Ascending aorta (tissue), 2 donors: ENCODE measurements at regions not wholly inside any gene's neighbourhood (a gene's known extent, or its start where the extent isn't known, plus 50 kb on each side); places are given as distances from the start of the nearest gene placed in this dataset.
"Not testable (repeated sequence)": the region's sequence is repeated elsewhere in the genome, so short reads cannot be mapped to it uniquely, and the experiment has no call there.

Experiments
- DNase-seq, 2 donors: peaks; one replicate each; pipeline ENCODE4 v3.0.0-alpha.2; 2019; ENCODE audit warnings: low spot score in 2 of 2
- H3K27ac ChIP-seq, 2 donors: fragments of 200-600 bp; sonication (generic); one replicate each; pipeline ENCODE4 v1.5.1; 2016 to 2017; ENCODE audit warnings: mild to moderate bottlenecking in 1 of 2
- H3K27me3 ChIP-seq: fragments of 200-600 bp; sonication (generic); one replicate; pipeline ENCODE4 v1.5.1; 2017
- H3K36me3 ChIP-seq, 2 donors: fragments of 200-600 bp; sonication (generic); one replicate each; pipeline ENCODE4 v1.5.1; 2016
- H3K4me1 ChIP-seq, 2 donors: fragments of 200-600 bp; sonication (generic); one replicate each; pipeline ENCODE4 v1.5.1; 2016 to 2017; ENCODE audit warnings: mild to moderate bottlenecking in 1 of 2
- H3K4me3 ChIP-seq, 2 donors: fragments of 200-600 bp; sonication (generic); one replicate each; pipeline ENCODE4 v1.5.1; 2016 to 2017; ENCODE audit warnings: mild to moderate bottlenecking in 1 of 2
- H3K9me3 ChIP-seq, 2 donors: fragments of 200-600 bp; sonication (generic); one replicate each; pipeline ENCODE4 v1.5.1; 2016
- intact Hi-C: fragments of 100-400 bp; cut with DNase I; formaldehyde crosslinking; loops from one replicate; pipeline ENCODE4 v1.15.1; 2023
- TF ChIP-seq, protein P1 (sequence below), 3 experiments: fragments of 200-600 bp in 2 of 3; fragments of 450-650 bp in 1 of 3; sonication (generic) in 2 of 3; IDR thresholded peaks; one replicate each; pipeline ENCODE4 v1.5.1; 2016 to 2019; ENCODE audit warnings: antibody characterized with exemption in 3 of 3, mild to moderate bottlenecking in 1 of 3, moderate library complexity in 1 of 3

DNA sequence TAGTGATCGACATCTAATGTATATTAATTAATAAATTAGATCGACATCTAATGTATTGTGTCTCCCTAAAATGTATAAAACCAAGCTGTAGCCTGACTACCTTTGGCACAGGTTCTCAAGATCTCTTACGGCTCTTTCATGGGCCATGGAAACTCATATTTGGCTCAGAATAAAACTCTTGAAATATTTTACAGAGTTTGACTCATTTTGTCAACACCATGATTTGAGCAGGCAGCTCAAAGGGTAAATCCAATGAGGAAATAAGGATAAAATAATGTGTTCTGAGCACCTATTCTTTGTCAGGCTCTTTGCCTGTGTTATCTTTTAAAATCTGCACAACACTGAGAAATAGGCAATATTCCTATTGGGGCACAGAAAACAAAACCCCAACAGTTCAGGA, 223.4 kb upstream of the DUSP10 start:
- H3K36me3 ChIP-seq, result no peaks in the 10 kb centered on the region
- no peak overlapping the region for H3K27ac ChIP-seq
- H3K4me3 ChIP-seq, result no peak overlapping the region
- TF ChIP-seq, protein P1, sequence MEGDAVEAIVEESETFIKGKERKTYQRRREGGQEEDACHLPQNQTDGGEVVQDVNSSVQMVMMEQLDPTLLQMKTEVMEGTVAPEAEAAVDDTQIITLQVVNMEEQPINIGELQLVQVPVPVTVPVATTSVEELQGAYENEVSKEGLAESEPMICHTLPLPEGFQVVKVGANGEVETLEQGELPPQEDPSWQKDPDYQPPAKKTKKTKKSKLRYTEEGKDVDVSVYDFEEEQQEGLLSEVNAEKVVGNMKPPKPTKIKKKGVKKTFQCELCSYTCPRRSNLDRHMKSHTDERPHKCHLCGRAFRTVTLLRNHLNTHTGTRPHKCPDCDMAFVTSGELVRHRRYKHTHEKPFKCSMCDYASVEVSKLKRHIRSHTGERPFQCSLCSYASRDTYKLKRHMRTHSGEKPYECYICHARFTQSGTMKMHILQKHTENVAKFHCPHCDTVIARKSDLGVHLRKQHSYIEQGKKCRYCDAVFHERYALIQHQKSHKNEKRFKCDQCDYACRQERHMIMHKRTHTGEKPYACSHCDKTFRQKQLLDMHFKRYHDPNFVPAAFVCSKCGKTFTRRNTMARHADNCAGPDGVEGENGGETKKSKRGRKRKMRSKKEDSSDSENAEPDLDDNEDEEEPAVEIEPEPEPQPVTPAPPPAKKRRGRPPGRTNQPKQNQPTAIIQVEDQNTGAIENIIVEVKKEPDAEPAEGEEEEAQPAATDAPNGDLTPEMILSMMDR (IDR thresholded peaks at IDR 0.05), result no peak
- intact Hi-C loops, result no loop called here
- H3K9me3 ChIP-seq, result no peaks in the 10 kb centered on the region
- H3K4me1 ChIP-seq, result no peaks in the 10 kb centered on the region
- H3K27me3 ChIP-seq, result no peaks in the 10 kb centered on the region
- no peak for DNase-seq

DNA sequence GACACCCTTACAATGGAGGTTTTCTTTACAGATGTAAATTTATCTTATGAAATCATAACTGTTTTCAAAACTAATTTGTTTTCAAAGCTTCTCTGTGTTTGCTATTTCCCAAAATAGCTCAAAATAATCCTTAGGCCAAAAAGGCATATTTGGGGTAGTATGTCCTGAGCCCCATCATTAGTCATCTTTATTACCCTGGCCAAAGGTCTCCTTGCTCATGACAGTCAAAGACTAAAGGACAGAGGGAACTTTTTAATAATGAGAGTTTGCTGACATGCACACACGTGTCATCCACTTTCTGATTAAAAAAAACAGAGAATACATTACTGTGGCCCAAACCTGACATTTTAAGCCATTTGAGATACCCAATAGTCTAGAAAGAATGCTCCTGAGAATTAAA, 221.9 kb upstream of the DUSP10 start:
- TF ChIP-seq, protein P1 (IDR thresholded peaks at IDR 0.05), result no peak
- no peaks in the 10 kb centered on the region for H3K9me3 ChIP-seq
- no peaks in the 10 kb centered on the region for H3K4me1 ChIP-seq
- H3K4me3 ChIP-seq, result no peak overlapping the region
- no peaks in the 10 kb centered on the region for H3K27me3 ChIP-seq
- no peaks in the 10 kb centered on the region for H3K36me3 ChIP-seq
- intact Hi-C loops, result no loop called here
- DNase-seq, result no peak
- no peak overlapping the region for H3K27ac ChIP-seq

DNA sequence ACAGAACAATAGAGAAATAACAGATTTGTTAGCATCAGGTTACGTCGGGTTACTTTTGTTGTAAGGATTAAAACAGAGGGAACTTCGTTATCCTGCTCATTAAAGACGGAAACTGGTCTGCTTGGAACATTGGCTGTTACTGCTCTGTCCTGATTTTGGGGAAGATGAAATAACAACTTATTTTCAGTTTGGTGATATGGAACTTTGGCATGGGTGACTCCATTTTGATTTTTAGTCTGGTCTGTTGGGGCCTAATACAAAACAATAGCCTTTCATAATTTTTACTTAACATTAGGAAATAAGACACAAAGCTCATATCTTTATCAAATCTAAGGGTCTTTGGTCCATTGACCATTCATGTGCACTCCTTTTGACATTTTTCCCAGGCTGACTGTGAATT, 220.5 kb upstream of the DUSP10 start:
- intact Hi-C loops, result no loop called here
- Histone ChIP-seq H3K9me3 (no peaks in the 10 kb centered on the region), H3K36me3 (no peaks in the 10 kb centered on the region), H3K27me3 (no peaks in the 10 kb centered on the region), H3K27ac (no peak overlapping the region), H3K4me3 (no peak overlapping the region), H3K4me1 (no peaks in the 10 kb centered on the region)
- no peak for DNase-seq
- TF ChIP-seq, protein P1 (IDR thresholded peaks at IDR 0.05), result no peak

DNA sequence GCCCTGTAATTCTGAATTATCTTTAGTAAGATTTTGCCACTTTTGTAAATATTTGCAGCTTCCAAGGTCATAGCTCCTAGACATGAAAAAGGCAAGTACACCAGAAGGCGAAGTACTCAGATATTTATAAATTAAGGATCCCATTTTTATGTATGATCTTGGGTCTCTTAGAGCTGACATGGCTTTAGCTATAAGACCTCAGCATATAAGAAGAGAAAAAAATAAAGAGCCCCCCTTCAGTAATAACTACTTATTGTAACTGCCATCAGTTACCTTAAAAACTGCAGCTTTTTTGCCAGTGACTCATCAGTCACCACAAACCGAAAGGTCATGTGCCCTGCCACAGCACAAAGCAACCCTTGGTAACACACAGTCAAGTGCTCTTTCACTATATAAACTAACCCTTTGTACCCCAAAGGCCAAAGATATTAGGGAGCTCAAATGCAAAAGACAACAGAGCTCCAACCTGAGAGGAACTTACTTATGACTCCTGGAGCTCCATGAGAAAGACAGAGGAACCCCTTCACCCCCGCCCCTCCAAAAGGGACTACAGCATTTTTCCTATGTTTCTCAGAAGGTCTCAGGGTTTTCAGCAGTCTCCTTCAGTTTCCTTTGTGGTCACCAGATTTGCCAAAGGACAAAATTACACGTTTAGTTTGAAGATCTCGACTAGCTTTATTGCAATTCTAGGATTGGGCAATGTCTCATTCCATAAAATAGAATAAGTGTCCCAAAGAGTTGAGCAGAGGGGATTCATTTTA, 219.8 kb upstream of the DUSP10 start:
- Histone ChIP-seq H3K4me1 (no peaks in the 10 kb centered on the region), H3K27ac (no peak overlapping the region), H3K9me3 (no peaks in the 10 kb centered on the region), H3K36me3 (no peaks in the 10 kb centered on the region), H3K27me3 (no peaks in the 10 kb centered on the region), H3K4me3 (no peak overlapping the region)
- DNase-seq, result no peak
- TF ChIP-seq, protein P1 (IDR thresholded peaks at IDR 0.05), result no peak
- intact Hi-C loops, result no loop called here

DNA sequence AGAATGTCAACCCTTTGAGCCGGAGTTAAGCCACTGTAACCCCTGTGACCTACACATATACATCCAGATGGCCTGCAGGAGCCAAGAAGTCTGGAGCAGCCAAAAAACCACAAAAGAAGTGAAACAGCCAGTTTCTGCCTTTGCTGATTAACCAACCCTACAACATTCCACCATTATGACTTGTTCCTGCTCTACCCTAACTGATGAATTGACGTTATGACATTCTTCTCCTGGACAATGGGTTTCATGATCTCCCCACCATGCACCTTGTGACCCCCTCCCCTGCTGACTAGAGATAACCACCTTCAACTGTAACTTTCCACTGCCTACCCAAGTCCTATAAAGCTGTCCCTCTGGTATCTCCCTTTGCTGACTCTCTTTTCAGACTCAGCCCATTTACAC, 216.3 kb upstream of the DUSP10 start:
- H3K9me3 ChIP-seq, H3K36me3 ChIP-seq, intact Hi-C loops, DNase-seq, H3K4me3 ChIP-seq, H3K27me3 ChIP-seq, H3K27ac ChIP-seq, H3K4me1 ChIP-seq: not testable (repeated sequence)

DNA sequence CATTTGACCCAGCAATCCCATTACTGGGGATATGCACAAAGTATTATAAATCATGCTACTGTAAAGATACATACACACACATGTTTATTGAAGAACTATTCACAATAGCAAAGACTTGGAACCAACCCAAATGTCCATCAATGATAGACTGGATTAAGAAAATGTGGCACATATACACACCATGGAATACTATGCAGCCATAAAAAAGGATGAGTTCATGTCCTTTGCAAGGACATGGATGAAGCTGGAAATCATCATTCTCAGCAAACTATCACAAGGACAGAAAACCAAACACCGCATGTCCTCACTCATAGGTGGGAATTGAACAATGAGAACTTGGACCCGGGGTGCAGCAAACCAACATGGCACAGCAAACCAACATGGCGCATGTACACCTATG, 215.5 kb upstream of the DUSP10 start:
- H3K9me3 ChIP-seq, DNase-seq, H3K36me3 ChIP-seq, H3K4me3 ChIP-seq, H3K4me1 ChIP-seq, H3K27ac ChIP-seq, intact Hi-C loops, H3K27me3 ChIP-seq: not testable (repeated sequence)

DNA sequence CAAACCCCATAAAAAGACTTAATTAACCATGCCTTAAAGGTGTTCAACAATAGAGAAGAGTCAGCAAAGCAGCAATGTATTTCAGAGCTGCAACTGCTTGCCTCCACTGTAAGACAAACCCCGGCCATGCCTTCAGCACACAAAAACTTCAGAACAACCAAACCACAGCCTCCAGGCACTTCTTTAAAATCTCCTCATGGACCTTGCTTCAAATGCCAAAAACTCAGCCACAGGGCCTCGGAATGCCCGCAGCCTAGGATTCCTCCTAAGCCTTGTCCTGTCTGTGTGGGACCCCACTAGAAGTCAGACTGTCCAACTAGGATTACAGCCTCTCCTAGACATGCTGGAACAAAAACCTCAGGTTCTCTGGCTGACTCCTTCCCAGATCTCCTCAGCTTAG, 208.1 kb upstream of the DUSP10 start:
- peaks cover 0 to 3% of the 10 kb centered on the region in 2 donors for H3K9me3 ChIP-seq
- no peak for DNase-seq
- H3K27ac ChIP-seq, result no peak overlapping the region
- TF ChIP-seq, protein P1 (IDR thresholded peaks at IDR 0.05), result no peak
- no peak overlapping the region for H3K4me3 ChIP-seq
- H3K4me1 ChIP-seq, result no peaks in the 10 kb centered on the region
- intact Hi-C loops, result no loop called here
- no peaks in the 10 kb centered on the region for H3K27me3 ChIP-seq
- H3K36me3 ChIP-seq, result no peaks in the 10 kb centered on the region
